Ovary (tissue), 3 donors: ENCODE measurements at regions not wholly inside any gene's neighbourhood (a gene's known extent, or its start where the extent isn't known, plus 50 kb on each side); places are given as distances from the start of the nearest gene placed in this dataset.

Experiments
- CTCF ChIP-seq, 3 donors: fragments of 450-650 bp in 2 of 3; fragments of 200-600 bp in 1 of 3; IDR thresholded peaks; one replicate each; pipeline versions ENCODE4 v1.5.1 to v1.8.0; 2016 to 2022; ENCODE audit warnings: antibody characterized with exemption in 3 of 3, mild to moderate bottlenecking in 1 of 3
- EP300 ChIP-seq: sonication (generic); formaldehyde crosslinking; IDR thresholded peaks from one replicate; pipeline ENCODE4 v1.6.1; 2017; ENCODE audit warnings: antibody characterized with exemption
- POLR2A ChIP-seq: fragments of 450-650 bp; IDR thresholded peaks from one replicate; pipeline ENCODE4 v1.6.1; 2017; ENCODE audit warnings: antibody characterized with exemption, mild to moderate bottlenecking, moderate library complexity
- donor health status: DM: no; HTN: no; CAD: no.

- TF ChIP-seq CTCF (IDR thresholded peaks at IDR 0.05): no peak
- TF ChIP-seq POLR2A: no peak
- TF ChIP-seq EP300: no peak
Observed at GRCh38 chr9:84593352-84593751, 76.2 kb upstream of the NTRK2 start.
